ENCODE measurements at regions not wholly inside any gene's neighbourhood (a gene's known extent, or its start where the extent isn't known, plus 50 kb on each side); places are given as distances from the start of the nearest gene placed in this dataset.

- ATAC-seq (replicated peaks), result no peak
- H3K9me3 Mint-ChIP-seq, result no peaks in the 10 kb centered on the region
Measured at GRCh38 chr1:170377896-170378634, 153.9 kb upstream of the GORAB start.

GRCh38 chr1:170385750-170386149 is 146.2 kb upstream of the GORAB start:
- no peak overlapping the region for H3K27ac Mint-ChIP-seq
- no peaks in the 10 kb centered on the region for H3K4me1 Mint-ChIP-seq (ENCODE audit: low read depth in 2 of 2)
- H3K9me3 Mint-ChIP-seq, result no peaks in the 10 kb centered on the region
- peaks cover 0 to 7% of the 10 kb centered on the region in 2 donors for H3K27me3 Mint-ChIP-seq
- no peak for ATAC-seq (replicated peaks)
- DNase-seq, result no peak
- H3K4me3 Mint-ChIP-seq, result no peak overlapping the region
- H3K36me3 Mint-ChIP-seq (ENCODE audit: insufficient read depth), result no peaks in the 10 kb centered on the region

More at GRCh38 chr1:170377896-170378634, 153.9 kb upstream of the GORAB start:
- no peak overlapping the region for H3K27ac Mint-ChIP-seq
- H3K4me3 Mint-ChIP-seq, result no peak overlapping the region
- peaks cover 0 to 6% of the 10 kb centered on the region in 2 donors for H3K27me3 Mint-ChIP-seq
- H3K4me1 Mint-ChIP-seq (ENCODE audit: low read depth in 2 of 2), result no peaks in the 10 kb centered on the region
- no peak for DNase-seq
- H3K36me3 Mint-ChIP-seq (ENCODE audit: insufficient read depth), result no peaks in the 10 kb centered on the region

- Mint-ChIP-seq H3K4me1 (ENCODE audit: low read depth in 2 of 2) (no peaks in the 10 kb centered on the region), H3K27me3 (peaks cover under 1 to 7% of the 10 kb centered on the region in 2 donors), H3K36me3 (ENCODE audit: insufficient read depth) (no peaks in the 10 kb centered on the region), H3K4me3 (no peak overlapping the region), H3K27ac (no peak overlapping the region), H3K9me3 (no peaks in the 10 kb centered on the region)
- no peak for DNase-seq
- ATAC-seq (replicated peaks), result no peak
Measured at GRCh38 chr1:170388489-170388888, 143.5 kb upstream of the GORAB start.

- Mint-ChIP-seq H3K4me3 (no peak overlapping the region), H3K9me3 (no peaks in the 10 kb centered on the region), H3K36me3 (ENCODE audit: insufficient read depth) (no peaks in the 10 kb centered on the region), H3K27ac (no peak overlapping the region), H3K4me1 (ENCODE audit: low read depth in 2 of 2) (no peaks in the 10 kb centered on the region), H3K27me3 (peaks cover 10 to 32% of the 10 kb centered on the region in 2 donors)
- ATAC-seq (replicated peaks) (no peak), DNase-seq (no peak)
Measured at GRCh38 chr1:170395149-170395548, 136.8 kb upstream of the GORAB start.

GRCh38 chr1:170397061-170397460 is 134.9 kb upstream of the GORAB start:
- Mint-ChIP-seq H3K27me3 (peaks cover 10 to 32% of the 10 kb centered on the region in 2 donors), H3K4me1 (ENCODE audit: low read depth in 2 of 2) (no peaks in the 10 kb centered on the region), H3K27ac (no peak overlapping the region), H3K4me3 (no peak overlapping the region), H3K9me3 (no peaks in the 10 kb centered on the region), H3K36me3 (ENCODE audit: insufficient read depth) (no peaks in the 10 kb centered on the region)
- DNase-seq (no peak), ATAC-seq (replicated peaks) (no peak)

- Mint-ChIP-seq H3K27ac (no peak overlapping the region), H3K36me3 (ENCODE audit: insufficient read depth) (no peaks in the 10 kb centered on the region), H3K4me3 (no peak overlapping the region), H3K4me1 (ENCODE audit: low read depth in 2 of 2) (no peaks in the 10 kb centered on the region), H3K27me3 (peaks cover 16 to 20% of the 10 kb centered on the region in 2 donors), H3K9me3 (no peaks in the 10 kb centered on the region)
- ATAC-seq (replicated peaks) (no peak), DNase-seq (no peak)
Measured at GRCh38 chr1:170402476-170403311, 129.3 kb upstream of the GORAB start.

GRCh38 chr1:170407138-170407537 is 124.8 kb upstream of the GORAB start:
- Mint-ChIP-seq H3K4me1 (ENCODE audit: low read depth in 2 of 2) (no peaks in the 10 kb centered on the region), H3K4me3 (no peak overlapping the region), H3K27me3 (peaks cover 21 to 36% of the 10 kb centered on the region in 2 donors), H3K36me3 (ENCODE audit: insufficient read depth) (no peaks in the 10 kb centered on the region), H3K9me3 (no peaks in the 10 kb centered on the region), H3K27ac (no peak overlapping the region)
- DNase-seq, result no peak
- no peak for ATAC-seq (replicated peaks)

GRCh38 chr1:170407581-170407980 is 124.4 kb upstream of the GORAB start:
- no peak for DNase-seq
- Mint-ChIP-seq H3K36me3 (ENCODE audit: insufficient read depth) (no peaks in the 10 kb centered on the region), H3K9me3 (no peaks in the 10 kb centered on the region), H3K4me3 (no peak overlapping the region), H3K4me1 (ENCODE audit: low read depth in 2 of 2) (no peaks in the 10 kb centered on the region), H3K27me3 (peaks cover 22 to 36% of the 10 kb centered on the region in 2 donors), H3K27ac (no peak overlapping the region)
- ATAC-seq (replicated peaks), result no peak

- H3K9me3 Mint-ChIP-seq, result no peaks in the 10 kb centered on the region
- no peak overlapping the region for H3K4me3 Mint-ChIP-seq
- peaks cover 27 to 36% of the 10 kb centered on the region in 2 donors for H3K27me3 Mint-ChIP-seq
- DNase-seq, result no peak
- no peaks in the 10 kb centered on the region for H3K4me1 Mint-ChIP-seq (ENCODE audit: low read depth in 2 of 2)
- H3K27ac Mint-ChIP-seq, result no peak overlapping the region
- no peaks in the 10 kb centered on the region for H3K36me3 Mint-ChIP-seq (ENCODE audit: insufficient read depth)
- no peak for ATAC-seq (replicated peaks)
Measured at GRCh38 chr1:170410401-170411166, 121.4 kb upstream of the GORAB start.

GRCh38 chr1:170414989-170415709 is 116.8 kb upstream of the GORAB start:
- Mint-ChIP-seq H3K27me3 (peaks cover 10 to 19% of the 10 kb centered on the region in 2 donors), H3K4me3 (no peak overlapping the region), H3K9me3 (peaks cover 0 to 4% of the 10 kb centered on the region in 2 donors), H3K27ac (no peak overlapping the region), H3K4me1 (ENCODE audit: low read depth in 2 of 2) (no peaks in the 10 kb centered on the region), H3K36me3 (ENCODE audit: insufficient read depth) (no peaks in the 10 kb centered on the region)
- no peak for DNase-seq
- no peak for ATAC-seq (replicated peaks)

GRCh38 chr1:170415710-170416372 is 116.1 kb upstream of the GORAB start:
- H3K4me1 Mint-ChIP-seq (ENCODE audit: low read depth in 2 of 2), result no peaks in the 10 kb centered on the region
- no peak overlapping the region for H3K4me3 Mint-ChIP-seq
- H3K27ac Mint-ChIP-seq, result no peak overlapping the region
- no peak for DNase-seq
- H3K36me3 Mint-ChIP-seq (ENCODE audit: insufficient read depth), result no peaks in the 10 kb centered on the region
- H3K9me3 Mint-ChIP-seq, result peaks cover 0 to 4% of the 10 kb centered on the region in 2 donors
- H3K27me3 Mint-ChIP-seq, result peaks cover 3 to 15% of the 10 kb centered on the region in 2 donors
- no peak for ATAC-seq (replicated peaks)

GRCh38 chr1:170424346-170424745 is 107.6 kb upstream of the GORAB start:
- Mint-ChIP-seq H3K4me1 (ENCODE audit: low read depth in 2 of 2) (no peaks in the 10 kb centered on the region), H3K4me3 (no peak overlapping the region), H3K36me3 (ENCODE audit: insufficient read depth) (no peaks in the 10 kb centered on the region), H3K27me3 (peaks cover 48 to 52% of the 10 kb centered on the region in 2 donors), H3K27ac (no peak overlapping the region), H3K9me3 (peaks cover 4 to 5% of the 10 kb centered on the region in 2 donors)
- no peak for DNase-seq
- ATAC-seq (replicated peaks), result no peak
